ES-I3 (cell line): ENCODE measurements at regions not wholly inside any gene's neighbourhood (a gene's known extent, or its start where the extent isn't known, plus 50 kb on each side); places are given as distances from the start of the nearest gene placed in this dataset.

Experiments used
- H3K36me3 ChIP-seq: 2 replicates; pipeline ENCODE4 v1.6.1; 2013; ENCODE audit warnings: mild to moderate bottlenecking, low read length, control low read depth, moderate library complexity; ENCODE audit not compliant: insufficient read depth
- H3K4me1 ChIP-seq: 2 replicates; pipeline ENCODE4 v1.6.1; 2013; ENCODE audit warnings: mild to moderate bottlenecking, control low read depth, low read length; ENCODE audit not compliant: insufficient read depth
- H3K9ac ChIP-seq: 2 replicates; pipeline ENCODE4 v1.6.1; 2013; ENCODE audit warnings: low read depth, mild to moderate bottlenecking, low read length, moderate library complexity
- H3K9me3 ChIP-seq: 2 replicates; pipeline ENCODE4 v1.6.1; 2013; ENCODE audit warnings: mild to moderate bottlenecking, low read length, moderate library complexity; ENCODE audit not compliant: control insufficient read depth, insufficient read depth

DNA sequence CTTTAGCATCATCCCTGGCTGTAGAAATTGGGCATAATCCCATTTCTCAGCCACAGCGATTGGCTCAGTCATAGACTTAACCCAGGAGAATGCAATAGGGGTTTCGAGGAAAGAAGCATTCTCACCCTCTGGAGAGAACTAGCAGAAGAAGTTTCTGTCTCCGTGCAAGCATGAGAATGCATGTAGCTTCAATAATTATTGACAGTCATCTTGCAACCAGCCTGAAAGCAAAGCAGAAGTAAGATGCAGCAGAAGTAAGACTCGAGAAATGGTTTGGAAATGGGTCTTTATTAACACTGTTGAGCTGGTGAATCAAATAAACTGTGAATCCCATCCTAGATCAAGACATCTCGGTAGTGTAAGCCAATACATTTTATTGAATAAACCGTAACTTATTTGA is 828.8 kb upstream of the GJE1 start:
- no peaks in the 10 kb centered on the region for H3K36me3 ChIP-seq
- peaks cover 5% of the 10 kb centered on the region for H3K9me3 ChIP-seq
- no peak overlapping the region for H3K9ac ChIP-seq
- no peaks in the 10 kb centered on the region for H3K4me1 ChIP-seq

DNA sequence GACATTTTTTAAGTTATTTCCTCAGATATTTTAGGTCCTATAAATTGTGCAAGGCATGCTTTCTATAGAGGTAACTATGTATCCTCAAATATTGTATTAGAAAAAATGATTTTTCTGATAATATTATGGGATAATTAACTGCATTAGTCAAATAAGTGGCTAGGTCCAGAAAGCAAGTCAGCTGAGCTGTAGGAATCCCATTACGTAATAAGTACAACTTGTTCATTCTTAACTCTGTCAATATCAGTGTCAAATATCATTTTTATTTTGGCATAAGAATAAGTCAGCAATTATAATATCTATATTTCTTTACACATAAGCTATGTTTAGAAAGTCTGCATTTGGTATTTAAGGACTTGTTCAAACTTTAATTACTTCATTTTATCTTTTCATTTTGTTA is 830.9 kb upstream of the GJE1 start:
- Histone ChIP-seq H3K9ac (no peak overlapping the region), H3K4me1 (no peaks in the 10 kb centered on the region), H3K36me3 (no peaks in the 10 kb centered on the region), H3K9me3 (no peaks in the 10 kb centered on the region)

DNA sequence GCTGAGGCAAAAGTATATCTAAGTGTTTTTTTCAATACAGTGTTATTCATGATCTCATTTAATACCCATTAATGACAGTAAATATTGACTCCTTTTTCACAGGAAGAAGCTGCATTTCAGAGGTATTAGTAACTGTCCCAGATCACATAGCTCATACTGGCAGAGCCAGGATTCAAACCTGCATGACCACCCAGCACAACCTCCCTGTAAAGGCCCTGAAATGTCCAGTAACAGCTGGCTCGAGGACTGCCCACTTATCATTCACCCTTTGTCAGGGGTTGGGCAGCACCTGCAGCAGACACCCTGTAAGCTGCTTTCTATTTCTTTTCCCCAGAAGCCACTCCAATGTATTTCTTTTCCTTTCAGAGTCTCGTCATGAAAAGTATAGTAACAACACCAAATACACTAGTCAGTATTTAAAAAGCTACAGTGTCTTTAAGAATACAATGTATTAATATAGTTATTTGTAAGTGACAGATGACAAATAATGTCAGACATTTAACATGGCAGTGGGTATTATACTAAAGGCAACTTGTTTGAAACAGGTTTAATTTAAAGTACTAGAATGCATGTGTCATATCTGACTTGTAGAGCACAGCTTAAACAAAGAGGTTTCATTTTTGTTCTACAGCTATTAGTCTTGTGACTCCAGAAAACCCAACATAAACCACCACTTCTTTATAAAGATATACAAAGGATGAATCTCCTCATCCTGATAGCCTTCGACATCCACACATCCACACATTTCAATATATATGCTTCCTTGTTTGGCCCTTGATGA is 841.6 kb upstream of the GJE1 start:
- H3K9me3 ChIP-seq: peaks cover 3% of the 10 kb centered on the region; the same call in 1 of the 2 replicates
- no peaks in the 10 kb centered on the region for H3K36me3 ChIP-seq
- no peak overlapping the region for H3K9ac ChIP-seq
- H3K4me1 ChIP-seq: no peaks in the 10 kb centered on the region

DNA sequence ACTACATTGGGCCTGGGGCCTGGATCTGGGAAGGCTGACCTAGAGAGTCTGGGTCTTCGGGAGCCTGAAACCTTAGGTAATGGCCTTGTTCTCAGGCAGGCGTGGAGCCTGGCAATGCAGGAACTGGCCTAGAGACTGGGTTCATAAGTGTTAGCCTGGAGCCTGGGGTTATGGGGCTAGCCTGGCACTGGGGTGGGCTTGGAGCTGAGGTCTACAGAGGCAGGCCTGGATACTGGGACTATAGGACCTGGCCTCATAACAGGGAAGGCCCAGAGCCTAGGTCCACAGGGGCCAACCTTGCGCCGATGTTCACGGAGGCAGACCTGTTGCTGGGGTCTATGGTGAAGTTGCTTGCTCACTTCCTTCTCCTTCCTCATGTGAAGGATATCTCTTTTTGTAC is 843.8 kb upstream of the GJE1 start:
- Histone ChIP-seq H3K4me1 (no peaks in the 10 kb centered on the region), H3K36me3 (no peaks in the 10 kb centered on the region), H3K9ac (no peak overlapping the region), H3K9me3 (peaks cover 3% of the 10 kb centered on the region; the same call in 1 of the 2 replicates)

DNA sequence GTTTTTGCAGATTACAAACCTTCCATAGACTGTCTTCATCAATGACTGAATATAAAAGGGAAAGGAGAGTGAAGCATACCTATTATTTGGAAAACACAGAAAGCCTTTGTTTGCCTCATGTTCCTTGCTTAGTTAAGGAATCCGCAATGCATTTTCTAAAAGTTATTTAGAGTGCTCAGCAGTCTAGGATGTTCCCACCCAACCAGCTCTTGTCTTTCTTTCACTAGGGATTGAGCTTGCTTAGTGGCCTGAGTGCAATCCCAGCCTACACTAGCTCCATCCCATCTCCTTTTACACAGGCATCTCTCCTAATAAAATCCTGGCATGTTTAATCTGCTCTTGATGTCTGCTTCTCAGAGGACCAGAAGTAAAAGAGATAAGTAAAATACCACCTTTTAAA is 850.5 kb upstream of the GJE1 start:
- Histone ChIP-seq H3K36me3 (no peaks in the 10 kb centered on the region), H3K9ac (no peak overlapping the region), H3K9me3 (no peaks in the 10 kb centered on the region), H3K4me1 (peaks cover 5% of the 10 kb centered on the region; the same call in 1 of the 2 replicates)

DNA sequence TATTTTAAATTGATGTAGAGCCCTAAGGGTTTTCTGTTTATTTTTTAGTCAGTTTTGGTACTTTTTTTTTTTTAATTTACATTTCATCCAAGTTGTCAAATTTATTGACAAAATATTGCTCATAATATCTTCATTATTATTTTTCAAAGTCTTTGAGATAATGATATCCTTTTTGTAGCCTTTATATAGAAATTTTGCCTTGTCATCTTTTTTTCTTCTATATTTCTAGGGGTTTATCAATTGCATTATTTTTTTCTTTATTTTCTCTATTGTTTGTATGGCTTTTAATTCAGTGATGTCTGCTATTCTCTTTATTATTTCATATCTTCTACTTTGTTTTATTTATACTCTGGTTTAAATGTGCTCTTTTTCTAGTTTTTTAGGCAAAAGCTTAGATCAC is 863.0 kb upstream of the GJE1 start:
- Histone ChIP-seq H3K9ac (no peak overlapping the region), H3K36me3 (no peaks in the 10 kb centered on the region), H3K9me3 (peaks cover 6% of the 10 kb centered on the region; the same call in 1 of the 2 replicates), H3K4me1 (peaks cover 5% of the 10 kb centered on the region; the same call in 1 of the 2 replicates)

DNA sequence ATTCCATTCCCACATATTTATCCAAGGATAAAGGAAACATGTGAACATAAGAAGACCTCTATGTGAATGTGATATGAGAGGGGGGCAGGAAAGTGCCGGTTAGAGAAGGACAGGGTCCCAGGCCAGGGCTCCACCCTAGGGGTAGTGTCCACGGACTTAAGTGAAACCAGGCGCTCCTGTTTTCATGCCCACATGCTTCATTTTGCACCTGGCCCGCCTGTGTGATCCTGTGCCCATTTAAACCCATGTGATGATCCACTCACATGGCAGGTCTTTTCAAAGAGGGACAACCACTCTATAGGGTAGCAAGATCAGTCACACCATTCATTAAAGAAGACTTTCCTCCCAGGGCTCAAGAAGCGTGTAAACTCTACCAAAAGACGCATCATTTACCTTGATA is 865.3 kb upstream of the GJE1 start:
- Histone ChIP-seq H3K36me3 (no peaks in the 10 kb centered on the region), H3K4me1 (peaks cover 7% of the 10 kb centered on the region; the same call in 1 of the 2 replicates), H3K9ac (no peak overlapping the region), H3K9me3 (peaks cover 6% of the 10 kb centered on the region; the same call in 1 of the 2 replicates)

DNA sequence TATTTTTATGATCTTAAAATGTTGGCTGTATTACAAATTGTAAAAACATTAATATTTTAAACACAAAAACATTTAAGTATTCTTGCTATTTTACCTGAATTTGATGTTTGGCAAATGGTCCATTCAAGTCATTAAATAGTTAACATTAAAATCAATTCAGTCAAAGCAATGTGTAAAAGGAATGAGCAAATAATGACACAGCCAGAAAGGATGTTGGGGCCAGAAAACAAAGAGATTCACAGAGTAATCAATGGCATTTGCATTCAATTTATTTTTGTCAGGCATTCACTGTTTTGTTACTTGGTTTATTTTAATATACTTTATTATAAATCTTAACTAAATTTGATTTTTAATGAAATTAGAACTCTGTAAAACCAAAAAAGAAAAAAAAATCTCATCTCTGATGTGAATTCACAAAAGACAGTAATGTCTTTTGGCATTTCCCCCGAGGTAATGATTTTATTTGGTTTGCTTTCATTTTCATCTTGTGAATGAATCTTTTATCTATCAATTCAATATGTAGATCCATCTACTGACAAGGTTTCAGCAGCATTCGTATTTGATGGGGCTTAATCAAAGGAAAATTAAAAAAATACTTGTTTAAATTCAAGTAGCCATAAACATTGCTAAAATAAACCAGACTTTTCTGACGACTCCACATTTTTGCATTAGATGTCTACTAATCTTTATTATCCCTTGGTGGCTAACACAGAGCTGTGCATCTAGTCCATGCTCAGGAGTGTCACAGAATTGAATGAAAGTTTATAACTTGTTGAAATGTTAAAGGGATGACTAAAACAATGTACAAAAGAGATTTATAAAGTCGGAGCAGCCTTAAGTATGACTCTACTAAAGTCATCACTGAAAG is 866.7 kb upstream of the GJE1 start:
- H3K36me3 ChIP-seq: no peaks in the 10 kb centered on the region
- H3K4me1 ChIP-seq: peaks cover 7% of the 10 kb centered on the region; the same call in 1 of the 2 replicates
- H3K9ac ChIP-seq: no peak overlapping the region
- H3K9me3 ChIP-seq: peaks cover 3% of the 10 kb centered on the region; the same call in 1 of the 2 replicates

DNA sequence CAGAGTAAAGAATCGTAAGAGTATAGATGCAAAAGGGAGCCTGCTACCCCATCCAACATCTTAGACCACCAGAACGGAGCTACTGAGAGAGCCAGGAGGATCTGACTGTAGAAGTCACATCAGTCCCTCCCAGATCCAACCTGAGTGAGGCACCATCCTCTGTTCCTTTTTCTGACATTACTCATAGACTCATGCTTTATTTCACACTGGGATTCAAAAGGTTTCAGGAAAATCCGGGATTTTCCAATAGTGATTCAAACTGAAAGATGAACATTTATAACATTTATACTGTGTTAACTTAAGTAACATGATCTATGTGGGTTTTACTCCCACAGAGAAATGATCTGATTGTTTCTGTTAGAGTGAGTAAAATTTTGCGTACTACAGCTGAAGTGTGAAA is 868.6 kb upstream of the GJE1 start:
- H3K4me1 ChIP-seq: peaks cover 7% of the 10 kb centered on the region; the same call in 1 of the 2 replicates
- H3K36me3 ChIP-seq: no peaks in the 10 kb centered on the region
- H3K9me3 ChIP-seq: no peaks in the 10 kb centered on the region
- no peak overlapping the region for H3K9ac ChIP-seq

DNA sequence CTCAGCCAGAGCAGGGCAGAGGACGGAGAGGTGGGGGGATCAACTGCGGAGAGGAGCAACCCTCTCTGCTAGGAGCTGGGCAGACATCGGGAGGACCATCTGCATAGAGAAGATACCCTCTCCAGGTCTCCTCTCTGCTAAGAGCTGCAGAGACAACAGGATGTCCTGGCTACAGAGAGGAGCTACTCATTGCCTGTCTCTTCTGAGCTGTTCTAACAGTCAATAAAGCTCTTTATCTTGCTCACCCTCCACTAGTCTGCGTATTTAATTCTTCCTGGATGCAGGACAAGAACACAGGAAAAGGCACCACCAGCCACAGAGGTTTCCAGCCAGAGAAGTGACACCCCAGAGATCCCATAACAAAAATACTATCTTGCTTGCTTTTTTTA is 871.1 kb upstream of the GJE1 start:
- H3K9ac ChIP-seq: no peak overlapping the region
- H3K36me3 ChIP-seq: no peaks in the 10 kb centered on the region
- H3K9me3 ChIP-seq: no peaks in the 10 kb centered on the region
- peaks cover 7% of the 10 kb centered on the region; the same call in 1 of the 2 replicates for H3K4me1 ChIP-seq

DNA sequence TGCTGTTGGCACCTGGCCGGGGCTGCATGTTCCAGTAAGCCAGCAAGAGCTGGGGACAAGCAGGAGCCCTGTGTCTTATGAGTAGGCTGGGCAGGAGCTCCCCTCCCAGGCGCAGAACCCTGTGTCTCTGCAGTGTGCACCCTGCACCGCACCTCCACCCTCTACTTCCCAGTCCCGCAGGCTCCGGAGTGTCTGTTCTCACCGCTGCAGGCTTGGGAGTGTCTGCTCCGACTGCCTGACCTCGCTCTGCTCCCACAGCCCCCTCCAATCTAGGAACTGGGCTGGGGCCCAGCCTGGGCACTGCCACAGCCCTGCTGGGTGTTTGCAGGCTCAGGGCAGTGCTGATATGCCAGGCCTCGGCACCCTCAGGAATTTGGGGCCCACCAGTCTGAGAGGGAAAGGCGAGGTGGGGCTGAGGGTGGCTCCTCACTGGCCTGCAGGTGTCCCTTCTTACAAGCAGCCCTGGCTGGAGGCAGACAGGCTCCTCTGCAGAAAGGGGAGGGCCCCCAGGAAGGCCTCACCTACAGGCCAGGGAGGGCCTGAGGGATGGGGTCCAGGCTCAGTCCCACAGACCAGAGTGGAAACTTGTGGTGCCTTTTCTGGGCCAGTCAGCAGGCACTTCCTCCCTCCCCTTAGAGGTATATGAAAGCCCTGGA is 871.6 kb upstream of the GJE1 start:
- Histone ChIP-seq H3K9ac (no peak overlapping the region), H3K36me3 (no peaks in the 10 kb centered on the region), H3K4me1 (peaks cover 7% of the 10 kb centered on the region; the same call in 1 of the 2 replicates), H3K9me3 (no peaks in the 10 kb centered on the region)

DNA sequence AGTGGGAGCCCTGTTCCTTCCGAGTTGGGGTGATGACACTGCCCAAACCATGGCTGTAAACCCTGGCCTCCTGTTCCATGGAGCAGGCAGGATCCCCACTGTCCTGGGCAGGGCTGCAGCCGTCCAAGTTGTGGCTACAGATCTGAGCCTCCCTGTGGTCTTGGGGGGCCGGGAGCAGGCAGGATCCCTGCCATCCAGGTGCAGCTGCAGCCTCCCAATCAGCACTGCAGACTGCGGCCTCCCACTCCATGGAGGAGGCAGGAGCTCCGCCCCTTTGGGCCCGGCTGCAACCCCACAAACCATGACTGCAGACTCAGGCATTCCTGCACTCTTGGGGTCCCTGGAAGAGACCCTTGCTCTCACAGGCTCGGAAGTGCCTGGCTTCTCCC is 872.1 kb upstream of the GJE1 start:
- Histone ChIP-seq H3K4me1 (peaks cover 7% of the 10 kb centered on the region; the same call in 1 of the 2 replicates), H3K9me3 (no peaks in the 10 kb centered on the region), H3K9ac (no peak overlapping the region), H3K36me3 (no peaks in the 10 kb centered on the region)

DNA sequence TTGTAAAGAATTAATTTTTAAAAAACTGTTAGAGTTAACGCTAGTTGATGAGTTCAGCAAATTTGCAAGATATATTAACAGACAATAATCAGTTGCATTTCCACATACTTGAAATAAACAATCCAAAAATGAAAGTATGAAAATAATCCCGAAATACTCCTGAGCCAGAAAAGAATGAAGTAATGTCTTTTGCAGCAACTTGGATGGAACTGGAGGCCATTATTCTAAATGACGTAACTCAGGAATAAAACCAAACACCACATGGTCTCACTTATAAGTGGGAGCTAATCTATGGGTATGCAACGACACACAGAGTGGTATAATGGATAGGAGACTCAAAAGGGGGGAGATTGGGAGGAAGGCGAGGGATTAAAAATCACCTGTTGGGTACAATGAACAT is 872.9 kb upstream of the GJE1 start:
- H3K9me3 ChIP-seq: no peaks in the 10 kb centered on the region

DNA sequence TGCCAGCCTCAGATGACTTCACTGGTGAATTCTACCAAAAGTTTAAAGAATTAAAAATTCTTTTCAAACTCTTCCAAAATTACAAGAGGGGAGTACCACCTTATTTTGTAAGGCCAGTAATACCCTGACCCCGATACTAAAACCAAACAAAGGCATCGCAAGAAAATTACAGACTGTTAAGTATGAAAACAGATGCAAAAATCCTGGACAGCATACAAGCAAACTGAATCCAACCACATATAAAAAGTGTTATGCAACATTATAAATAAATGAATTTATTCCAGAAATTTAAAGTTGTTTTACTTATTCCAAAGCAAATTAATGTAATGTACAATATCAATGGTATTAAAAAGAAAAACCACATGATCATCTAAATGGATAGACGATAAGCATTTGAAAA is 873.6 kb upstream of the GJE1 start:
- Histone ChIP-seq H3K4me1 (no peaks in the 10 kb centered on the region), H3K9ac (no peak overlapping the region), H3K9me3 (no peaks in the 10 kb centered on the region), H3K36me3 (no peaks in the 10 kb centered on the region)

More for the DNA sequence above, 872.9 kb upstream of the GJE1 start:
- no peak overlapping the region for H3K9ac ChIP-seq
- no peaks in the 10 kb centered on the region for H3K36me3 ChIP-seq
- H3K4me1 ChIP-seq: 0 out of 2 replicates have a peak, but pooled peaks cover 3% of the 10 kb centered on the region
